Astrocyte of the cerebellum (primary cell): ENCODE measurements at regions not wholly inside any gene's neighbourhood (a gene's known extent, or its start where the extent isn't known, plus 50 kb on each side); places are given as distances from the start of the nearest gene placed in this dataset.
"Not testable (repeated sequence)": the region's sequence is repeated elsewhere in the genome, so short reads cannot be mapped to it uniquely, and the experiment has no call there.

Experiments
- DNase-seq: peaks from one replicate; pipeline ENCODE4 v3.0.0-alpha.2; 2011; ENCODE audit warnings: low read depth
- H3K4me3 ChIP-seq: 2 replicates; pipeline ENCODE4 v1.5.1; 2011; ENCODE audit warnings: mild to moderate bottlenecking, low read depth, low read length, moderate library complexity
- CTCF ChIP-seq: IDR thresholded peaks from 2 replicates; pipeline ENCODE4 v1.5.1; 2012; ENCODE audit warnings: low read length, low read depth, moderate library complexity, mild to moderate bottlenecking; ENCODE audit errors: missing control alignments
- in situ Hi-C: cut with HindIII; loops from 2 replicates; pipeline ENCODE4 v1.10.0; 2017; ENCODE audit warnings: low sequenced_read_pairs

DNA sequence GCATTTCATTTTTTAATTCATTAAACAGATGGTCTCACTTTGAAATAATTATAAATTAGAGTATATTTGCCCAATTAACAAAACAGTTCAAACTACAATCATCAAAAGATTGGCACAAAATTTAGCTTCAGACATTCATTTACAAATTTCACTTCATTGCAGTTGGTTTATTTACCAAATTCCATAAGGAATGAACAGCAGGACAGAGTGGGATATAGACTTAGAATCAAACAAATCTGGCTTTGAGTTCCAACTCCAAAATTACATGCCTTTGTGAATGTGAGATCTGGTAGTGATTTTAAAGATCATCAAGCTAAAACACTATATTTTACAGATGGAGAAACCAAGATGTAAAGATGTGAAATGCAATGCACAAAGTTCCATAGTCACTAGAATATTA lies 310.7 kb upstream of the CNTN5 start:
- no peak for TF ChIP-seq CTCF
- in situ Hi-C loops, result no loop called here
- no peak overlapping the region for H3K4me3 ChIP-seq
- DNase-seq, result no peak

- peak; percentile 67 for DNase-seq
- no peak overlapping the region for H3K4me3 ChIP-seq
- TF ChIP-seq CTCF, result no peak
- in situ Hi-C loops, result no loop called here
Measured at GRCh38 chr11:98710986-98711385, 309.8 kb upstream of the CNTN5 start.

DNA sequence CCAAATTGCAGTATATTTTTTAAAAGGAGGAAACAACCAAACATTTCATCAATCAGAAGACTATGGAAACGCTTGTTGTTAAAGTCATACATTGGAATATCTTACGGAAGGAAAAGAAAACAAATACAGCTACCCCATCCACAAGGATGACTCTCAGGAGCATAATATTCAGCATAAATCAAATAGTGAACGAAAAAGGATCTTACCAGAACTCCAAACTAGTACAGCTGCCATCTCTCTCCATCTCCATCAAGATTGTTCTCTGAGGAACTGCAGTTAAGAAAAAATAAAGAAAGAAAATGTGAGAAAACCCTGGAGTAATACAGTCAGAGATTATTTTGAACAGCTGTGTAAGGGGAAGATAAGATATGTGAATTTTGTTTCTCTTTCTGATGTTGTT lies 299.8 kb upstream of the CNTN5 start:
- H3K4me3 ChIP-seq, result no peak overlapping the region
- no peak for TF ChIP-seq CTCF
- no peak for DNase-seq
- in situ Hi-C loops, result no loop called here

- no peak overlapping the region for H3K4me3 ChIP-seq
- TF ChIP-seq CTCF, result no peak
- in situ Hi-C loops, result no loop called here
- no peak for DNase-seq
Measured at GRCh38 chr11:98725471-98725870, 295.3 kb upstream of the CNTN5 start.

GRCh38 chr11:98728421-98728820 lies 292.3 kb upstream of the CNTN5 start:
- in situ Hi-C loops, result no loop called here
- no peak for DNase-seq
- TF ChIP-seq CTCF, result no peak
- no peak overlapping the region for H3K4me3 ChIP-seq

- TF ChIP-seq CTCF, result no peak
- in situ Hi-C loops, result no loop called here
Measured at GRCh38 chr11:98729118-98729517, 291.6 kb upstream of the CNTN5 start.

DNA sequence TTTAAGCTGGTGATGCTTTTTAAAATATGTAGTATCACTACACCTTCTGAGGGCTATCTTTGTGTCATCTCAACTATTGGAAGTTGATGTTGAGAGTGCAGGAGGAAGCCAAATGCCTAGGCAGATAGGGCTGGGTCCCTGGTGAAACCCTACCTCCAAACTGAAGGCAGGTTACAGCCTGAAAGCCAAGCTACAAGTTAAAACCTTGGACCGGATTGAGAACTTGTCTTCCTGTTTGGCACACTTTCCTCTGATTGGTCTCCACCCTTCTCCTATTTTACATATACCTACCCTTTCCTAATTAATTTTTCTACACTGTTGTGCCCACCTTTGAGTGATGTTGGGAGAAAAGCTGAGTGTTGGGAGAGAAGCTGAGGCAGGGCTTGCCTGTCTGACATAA lies 287.8 kb upstream of the CNTN5 start:
- in situ Hi-C loops, result no loop called here
- no peak for TF ChIP-seq CTCF
- no peak overlapping the region for H3K4me3 ChIP-seq
- DNase-seq, result no peak

More at GRCh38 chr11:98729118-98729517, 291.6 kb upstream of the CNTN5 start:
- DNase-seq, result no peak
- no peak overlapping the region for H3K4me3 ChIP-seq

DNA sequence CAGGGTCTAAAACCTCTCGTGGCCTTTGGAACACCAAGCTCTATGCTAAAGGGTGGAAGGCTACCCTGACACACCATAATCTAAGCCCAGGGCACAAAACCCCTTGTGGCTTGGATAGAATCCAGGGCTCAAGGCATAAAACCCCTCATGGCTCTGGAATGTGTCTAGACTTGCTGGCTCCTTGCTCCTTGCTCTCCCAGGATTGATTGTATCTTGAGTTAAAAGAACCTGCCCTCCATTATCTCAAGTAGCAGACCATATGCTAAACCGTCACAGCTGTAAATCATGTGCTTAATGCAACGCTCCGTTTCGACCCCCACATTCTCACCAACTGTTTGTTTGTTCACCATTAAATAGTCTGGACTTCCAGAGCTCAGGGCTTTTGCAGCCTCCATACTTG lies 287.4 kb upstream of the CNTN5 start:
- DNase-seq, H3K4me3 ChIP-seq, in situ Hi-C loops: not testable (repeated sequence)
